ENCODE measurements at regions not wholly inside any gene's neighbourhood (a gene's known extent, or its start where the extent isn't known, plus 50 kb on each side); places are given as distances from the start of the nearest gene placed in this dataset.

- TF ChIP-seq CTCF (IDR thresholded peaks at IDR 0.05) (no peak), EP300 (IDR thresholded peaks at IDR 0.05) (no peak)
Measured at GRCh38 chr10:61850376-61850775, 51.1 kb upstream of the ARID5B start.
